ENCODE measurements at regions not wholly inside any gene's neighbourhood (a gene's known extent, or its start where the extent isn't known, plus 50 kb on each side); places are given as distances from the start of the nearest gene placed in this dataset.

GRCh38 chr12:83313322-83313721 lies 626.6 kb downstream of the TMTC2 start:
- peaks cover 3% of the 10 kb centered on the region; the same call in 1 of the 2 replicates for H3K4me1 ChIP-seq (ENCODE audit: low read length)
- no peaks in the 10 kb centered on the region for H3K27me3 ChIP-seq (ENCODE audit: low read depth, low read length)
- H4K20me1 ChIP-seq (ENCODE audit: insufficient read depth, low read length), result no peaks in the 10 kb centered on the region
- H3K9me3 ChIP-seq (ENCODE audit: insufficient read depth, low read length), result no peaks in the 10 kb centered on the region
- H3K4me3 ChIP-seq (ENCODE audit: low read length), result no peak overlapping the region
- H3K36me3 ChIP-seq (replicated peaks; ENCODE audit: low read depth, low read length), result no peaks in the 10 kb centered on the region
- H3K79me2 ChIP-seq (ENCODE audit: low read length), result no peaks in the 10 kb centered on the region
- H2AFZ ChIP-seq (ENCODE audit: low read depth, low read length), result no peak overlapping the region
- H3K4me2 ChIP-seq (ENCODE audit: low read length), result no peak overlapping the region
- no peak overlapping the region for H3K9ac ChIP-seq (ENCODE audit: low read length)
- no peak overlapping the region for H3K27ac ChIP-seq (ENCODE audit: low read length)
- no peak for TF ChIP-seq CTCF (IDR thresholded peaks at IDR 0.05; ENCODE audit: low read depth, low read length)
- no peak for TF ChIP-seq EZH2phosphoT487 (IDR thresholded peaks at IDR 0.05; ENCODE audit: low read depth)

GRCh38 chr12:83276904-83277303 lies 590.2 kb downstream of the TMTC2 start:
- H3K4me3 ChIP-seq (ENCODE audit: low read length), result no peak overlapping the region
- H3K9ac ChIP-seq (ENCODE audit: low read length), result no peak overlapping the region
- no peaks in the 10 kb centered on the region for H3K9me3 ChIP-seq (ENCODE audit: insufficient read depth, low read length)
- H4K20me1 ChIP-seq (ENCODE audit: insufficient read depth, low read length), result no peaks in the 10 kb centered on the region
- H3K36me3 ChIP-seq (replicated peaks; ENCODE audit: low read depth, low read length), result no peaks in the 10 kb centered on the region
- no peak overlapping the region for H3K27ac ChIP-seq (ENCODE audit: low read length)
- no peaks in the 10 kb centered on the region for H3K79me2 ChIP-seq (ENCODE audit: low read length)
- TF ChIP-seq EZH2phosphoT487 (IDR thresholded peaks at IDR 0.05; ENCODE audit: low read depth) (no peak), CTCF (IDR thresholded peaks at IDR 0.05; ENCODE audit: low read depth, low read length) (no peak)
- H3K27me3 ChIP-seq (ENCODE audit: low read depth, low read length), result no peaks in the 10 kb centered on the region
- H3K4me1 ChIP-seq (ENCODE audit: low read length), result no peaks in the 10 kb centered on the region
- H3K4me2 ChIP-seq (ENCODE audit: low read length), result no peak overlapping the region
- no peak overlapping the region for H2AFZ ChIP-seq (ENCODE audit: low read depth, low read length)

GRCh38 chr12:83271201-83271600 lies 584.5 kb downstream of the TMTC2 start:
- H3K4me1 ChIP-seq (ENCODE audit: low read length), result no peaks in the 10 kb centered on the region
- no peak overlapping the region for H3K27ac ChIP-seq (ENCODE audit: low read length)
- no peak overlapping the region for H3K9ac ChIP-seq (ENCODE audit: low read length)
- no peaks in the 10 kb centered on the region for H3K9me3 ChIP-seq (ENCODE audit: insufficient read depth, low read length)
- no peaks in the 10 kb centered on the region for H4K20me1 ChIP-seq (ENCODE audit: insufficient read depth, low read length)
- no peak overlapping the region for H2AFZ ChIP-seq (ENCODE audit: low read depth, low read length)
- H3K4me3 ChIP-seq (ENCODE audit: low read length), result no peak overlapping the region
- no peaks in the 10 kb centered on the region for H3K27me3 ChIP-seq (ENCODE audit: low read depth, low read length)
- no peak overlapping the region for H3K4me2 ChIP-seq (ENCODE audit: low read length)
- H3K79me2 ChIP-seq (ENCODE audit: low read length), result no peaks in the 10 kb centered on the region
- TF ChIP-seq EZH2phosphoT487 (IDR thresholded peaks at IDR 0.05; ENCODE audit: low read depth) (no peak), CTCF (IDR thresholded peaks at IDR 0.05; ENCODE audit: low read depth, low read length) (no peak)
- H3K36me3 ChIP-seq (replicated peaks; ENCODE audit: low read depth, low read length), result no peaks in the 10 kb centered on the region

GRCh38 chr12:83265808-83266207 lies 579.1 kb downstream of the TMTC2 start:
- Histone ChIP-seq H3K36me3 (replicated peaks; ENCODE audit: low read depth, low read length) (no peaks in the 10 kb centered on the region), H3K27me3 (ENCODE audit: low read depth, low read length) (no peaks in the 10 kb centered on the region), H2AFZ (ENCODE audit: low read depth, low read length) (no peak overlapping the region), H3K9me3 (ENCODE audit: insufficient read depth, low read length) (no peaks in the 10 kb centered on the region), H3K4me1 (ENCODE audit: low read length) (no peaks in the 10 kb centered on the region), H3K9ac (ENCODE audit: low read length) (no peak overlapping the region), H3K4me3 (ENCODE audit: low read length) (no peak overlapping the region), H3K79me2 (ENCODE audit: low read length) (no peaks in the 10 kb centered on the region), H4K20me1 (ENCODE audit: insufficient read depth, low read length) (no peaks in the 10 kb centered on the region), H3K4me2 (ENCODE audit: low read length) (no peak overlapping the region), H3K27ac (ENCODE audit: low read length) (no peak overlapping the region)
- TF ChIP-seq EZH2phosphoT487 (IDR thresholded peaks at IDR 0.05; ENCODE audit: low read depth), result no peak
- TF ChIP-seq CTCF (IDR thresholded peaks at IDR 0.05; ENCODE audit: low read depth, low read length), result no peak
